ENCODE measurements at regions not wholly inside any gene's neighbourhood (a gene's known extent, or its start where the extent isn't known, plus 50 kb on each side); places are given as distances from the start of the nearest gene placed in this dataset.

GRCh38 chr15:60243769-60244168 is 154.0 kb downstream of the ANXA2 start:
- intact Hi-C loops (cut with DNase I), result no loop called here
- no peak for TF ChIP-seq CTCF (IDR thresholded peaks at IDR 0.05)
- TF ChIP-seq POLR2A (IDR thresholded peaks at IDR 0.05), result no peak
- Histone ChIP-seq H3K27me3 (no peaks in the 10 kb centered on the region), H3K4me1 (no peaks in the 10 kb centered on the region), H3K27ac (no peak overlapping the region), H3K36me3 (no peaks in the 10 kb centered on the region), H3K9me3 (no peaks in the 10 kb centered on the region), H3K4me3 (replicated peaks in 1 of 3) (no peak overlapping the region)
- 67 to 75% methylated on average over 4 of the region's 4 CpGs for WGBS, 2 donors
- no peak for DNase-seq

- no peaks in the 10 kb centered on the region for H3K36me3 ChIP-seq
- H3K27ac ChIP-seq, result no peak overlapping the region
- no peak for TF ChIP-seq CTCF (IDR thresholded peaks at IDR 0.05)
- no peak for TF ChIP-seq POLR2A (IDR thresholded peaks at IDR 0.05)
- no peak for DNase-seq
- H3K27me3 ChIP-seq, result no peaks in the 10 kb centered on the region
- H3K4me1 ChIP-seq, result no peaks in the 10 kb centered on the region
- H3K9me3 ChIP-seq, result no peaks in the 10 kb centered on the region
- intact Hi-C loops (cut with DNase I), result no loop called here
- H3K4me3 ChIP-seq (replicated peaks in 1 of 3), result no peak overlapping the region
Measured at GRCh38 chr15:60244813-60245212, 153.0 kb downstream of the ANXA2 start.

GRCh38 chr15:60250316-60250715 is 147.5 kb downstream of the ANXA2 start:
- 73% methylated on average over 3 of the region's 3 CpGs for WGBS, 2 donors
- no peaks in the 10 kb centered on the region for H3K4me1 ChIP-seq
- no peak for TF ChIP-seq CTCF (IDR thresholded peaks at IDR 0.05)
- TF ChIP-seq POLR2A (IDR thresholded peaks at IDR 0.05), result no peak
- no peak overlapping the region for H3K4me3 ChIP-seq (replicated peaks in 1 of 3)
- DNase-seq, result no peak
- no peaks in the 10 kb centered on the region for H3K27me3 ChIP-seq
- no peaks in the 10 kb centered on the region for H3K9me3 ChIP-seq
- H3K27ac ChIP-seq, result no peak overlapping the region
- no peaks in the 10 kb centered on the region for H3K36me3 ChIP-seq
- intact Hi-C loops (cut with DNase I), result no loop called here

- no peak for DNase-seq
- Histone ChIP-seq H3K4me1 (no peaks in the 10 kb centered on the region), H3K9me3 (no peaks in the 10 kb centered on the region), H3K36me3 (no peaks in the 10 kb centered on the region), H3K27ac (no peak overlapping the region), H3K4me3 (replicated peaks in 1 of 3) (no peak overlapping the region), H3K27me3 (no peaks in the 10 kb centered on the region)
- WGBS, 2 donors, result 45 to 50% methylated on average over 6 of the region's 6 CpGs
- intact Hi-C loops (cut with DNase I), result no loop called here
- TF ChIP-seq POLR2A (IDR thresholded peaks at IDR 0.05) (no peak), CTCF (IDR thresholded peaks at IDR 0.05) (no peak)
Measured at GRCh38 chr15:60251300-60252070, 146.3 kb downstream of the ANXA2 start.

- no peak for TF ChIP-seq CTCF (IDR thresholded peaks at IDR 0.05)
- no peak for TF ChIP-seq POLR2A (IDR thresholded peaks at IDR 0.05)
- no peak overlapping the region for H3K4me3 ChIP-seq (replicated peaks in 1 of 3)
- H3K9me3 ChIP-seq, result no peaks in the 10 kb centered on the region
- no peaks in the 10 kb centered on the region for H3K27me3 ChIP-seq
- intact Hi-C loops (cut with DNase I), result no loop called here
- DNase-seq, result no peak
- H3K36me3 ChIP-seq, result no peaks in the 10 kb centered on the region
- 100% methylated on average over 1 of the region's 1 CpG for WGBS, 2 donors
- H3K4me1 ChIP-seq, result no peaks in the 10 kb centered on the region
- no peak overlapping the region for H3K27ac ChIP-seq
Measured at GRCh38 chr15:60254416-60254815, 143.4 kb downstream of the ANXA2 start.
